ENCODE measurements at regions not wholly inside any gene's neighbourhood (a gene's known extent, or its start where the extent isn't known, plus 50 kb on each side); places are given as distances from the start of the nearest gene placed in this dataset.
A peak's percentile ranks its signal among the peaks of the same experiment; 100 is the strongest.

- H3K27ac ChIP-seq: peak overlapping the region; percentile 54 to 67
- H3K36me3 ChIP-seq: no peaks in the 10 kb centered on the region
- 57% methylated on average over 9 of the region's 9 CpGs for WGBS
- TF ChIP-seq POLR2A (IDR thresholded peaks at IDR 0.05) (no peak), POLR2AphosphoS5 (IDR thresholded peaks at IDR 0.05) (no peak), CTCF (IDR thresholded peaks at IDR 0.05) (no peak)
- intact Hi-C loops (cut with DNase I): loop anchor here (2.0 to 5.0 kb wide), 3 partner anchors 102 to 162 kb away; no protein-coding TSS in a partner anchor
- H3K4me3 ChIP-seq: no peak overlapping the region
- no peaks in the 10 kb centered on the region for H3K4me1 ChIP-seq (replicated peaks)
- peaks cover 21% of the 10 kb centered on the region for H3K27me3 ChIP-seq (replicated peaks; ENCODE audit: insufficient read depth)
- no peak for DNase-seq (ENCODE audit: low spot score)
- no peaks in the 10 kb centered on the region for H3K9me3 ChIP-seq
Observed at GRCh38 chr16:86200722-86201121, 301.8 kb downstream of the IRF8 start.

GRCh38 chr16:86201746-86202145 is 302.8 kb downstream of the IRF8 start:
- H3K27ac ChIP-seq: peak overlapping the region in 1 of 2 donors; percentile 67

GRCh38 chr16:86202267-86202666 is 303.3 kb downstream of the IRF8 start:
- no peak overlapping the region for H3K4me3 ChIP-seq
- WGBS: 63% methylated on average over 16 of the region's 16 CpGs
- H3K36me3 ChIP-seq: no peaks in the 10 kb centered on the region
- H3K27ac ChIP-seq: no peak overlapping the region
- H3K27me3 ChIP-seq (replicated peaks; ENCODE audit: insufficient read depth): peaks cover 17% of the 10 kb centered on the region
- no peak for DNase-seq (ENCODE audit: low spot score)
- H3K9me3 ChIP-seq: no peaks in the 10 kb centered on the region
- no peak for TF ChIP-seq CTCF (IDR thresholded peaks at IDR 0.05)
- no peak for TF ChIP-seq POLR2A (IDR thresholded peaks at IDR 0.05)
- no peak for TF ChIP-seq POLR2AphosphoS5 (IDR thresholded peaks at IDR 0.05)
- intact Hi-C loops (cut with DNase I): loop anchor here (5.0 kb wide), 2 partner anchors 100 to 160 kb away; no protein-coding TSS in a partner anchor
- H3K4me1 ChIP-seq (replicated peaks): no peaks in the 10 kb centered on the region

More at GRCh38 chr16:86201746-86202145, 302.8 kb downstream of the IRF8 start:
- Histone ChIP-seq H3K27me3 (replicated peaks; ENCODE audit: insufficient read depth) (peaks cover 18% of the 10 kb centered on the region), H3K9me3 (no peaks in the 10 kb centered on the region), H3K4me1 (replicated peaks) (no peaks in the 10 kb centered on the region), H3K4me3 (no peak overlapping the region), H3K36me3 (no peaks in the 10 kb centered on the region)
- DNase-seq (ENCODE audit: low spot score): no peak
- WGBS: 46% methylated on average over 10 of the region's 10 CpGs
- intact Hi-C loops (cut with DNase I): loop anchor here (2.0 to 5.0 kb wide), 3 partner anchors 101 to 161 kb away; no protein-coding TSS in a partner anchor
- TF ChIP-seq POLR2AphosphoS5 (IDR thresholded peaks at IDR 0.05) (no peak), CTCF (IDR thresholded peaks at IDR 0.05) (no peak)

GRCh38 chr16:86202760-86203426 is 303.9 kb downstream of the IRF8 start:
- Histone ChIP-seq H3K4me3 (no peak overlapping the region), H3K9me3 (no peaks in the 10 kb centered on the region), H3K27me3 (replicated peaks; ENCODE audit: insufficient read depth) (peaks cover 17% of the 10 kb centered on the region), H3K36me3 (no peaks in the 10 kb centered on the region), H3K4me1 (replicated peaks) (no peaks in the 10 kb centered on the region), H3K27ac (no peak overlapping the region)
- TF ChIP-seq POLR2A (IDR thresholded peaks at IDR 0.05): no peak
- no peak for TF ChIP-seq CTCF (IDR thresholded peaks at IDR 0.05)
- DNase-seq (ENCODE audit: low spot score): no peak
- intact Hi-C loops (cut with DNase I): loop anchor here (5.0 kb wide), 2 partner anchors 99 to 159 kb away; no protein-coding TSS in a partner anchor
- 85% methylated on average over 11 of the region's 11 CpGs for WGBS
